H9 (cell line): ENCODE measurements at regions not wholly inside any gene's neighbourhood (a gene's known extent, or its start where the extent isn't known, plus 50 kb on each side); places are given as distances from the start of the nearest gene placed in this dataset.

ENCODE experiments used
- DNase-seq: peaks from one replicate; pipeline ENCODE4 v3.0.0-alpha.2; 2017
- H2AFZ ChIP-seq: one replicate; pipeline ENCODE4 v1.6.1; 2013; ENCODE audit warnings: mild to moderate bottlenecking, low read length, control low read depth, moderate library complexity
- H2AK5ac ChIP-seq: 2 replicates; pipeline ENCODE4 v1.6.1; 2013; ENCODE audit warnings: low read length, control low read depth, mixed read lengths; ENCODE audit not compliant: insufficient read length
- H2BK120ac ChIP-seq: one replicate; pipeline ENCODE4 v1.6.1; 2013; ENCODE audit warnings: low read depth, mild to moderate bottlenecking, low read length, control low read depth, inconsistent platforms; ENCODE audit not compliant: poor library complexity, severe bottlenecking
- H2BK12ac ChIP-seq: 2 replicates; pipeline ENCODE4 v1.6.1; 2013; ENCODE audit warnings: low read length, control low read depth, mixed read lengths, low read depth; ENCODE audit not compliant: insufficient read length
- H2BK15ac ChIP-seq: 2 replicates; pipeline ENCODE4 v1.6.1; 2013; ENCODE audit warnings: low read depth, low read length, control low read depth
- H2BK20ac ChIP-seq: one replicate; pipeline ENCODE4 v1.6.1; 2013; ENCODE audit warnings: low read depth, mild to moderate bottlenecking, low read length, control low read depth, inconsistent platforms; ENCODE audit not compliant: poor library complexity, severe bottlenecking
- H2BK5ac ChIP-seq: 2 replicates; pipeline ENCODE4 v1.6.1; 2013; ENCODE audit warnings: low read length, control low read depth, mixed read lengths; ENCODE audit not compliant: insufficient read length
- H3K14ac ChIP-seq: 2 replicates; pipeline ENCODE4 v1.6.1; 2013; ENCODE audit warnings: low read length, control low read depth; ENCODE audit not compliant: insufficient read depth
- H3K18ac ChIP-seq: 2 replicates; pipeline ENCODE4 v1.6.1; 2013; ENCODE audit warnings: low read depth, mild to moderate bottlenecking, mixed read lengths, low read length, control low read depth; ENCODE audit not compliant: insufficient read length
- H3K23ac ChIP-seq: 2 replicates; pipeline ENCODE4 v1.6.1; 2013; ENCODE audit warnings: low read length, control low read depth, mixed read lengths, low read depth; ENCODE audit not compliant: insufficient read length
- H3K23me2 ChIP-seq: 2 replicates; pipeline ENCODE4 v1.6.1; 2013; ENCODE audit warnings: low read depth, mild to moderate bottlenecking, mixed read lengths, low read length, control low read depth; ENCODE audit not compliant: insufficient read length, poor library complexity, severe bottlenecking
- H3K27ac ChIP-seq: 2 replicates; pipeline ENCODE4 v1.5.1; 2013; ENCODE audit warnings: low read length, control low read depth, mixed read lengths, low read depth; ENCODE audit not compliant: insufficient read length
- H3K27me3 ChIP-seq: 2 replicates; pipeline ENCODE4 v1.6.1; 2013; ENCODE audit warnings: low read length, control low read depth, inconsistent platforms; ENCODE audit not compliant: insufficient read depth
- H3K4ac ChIP-seq: 2 replicates; pipeline ENCODE4 v1.6.1; 2013; ENCODE audit warnings: low read depth, mild to moderate bottlenecking, control low read depth, inconsistent platforms, low read length, moderate library complexity
- H3K4me1 ChIP-seq: 2 replicates; pipeline ENCODE4 v1.6.1; 2013; ENCODE audit warnings: low read length, control low read depth, inconsistent platforms; ENCODE audit not compliant: insufficient read depth
- H3K4me2 ChIP-seq: 2 replicates; pipeline ENCODE4 v1.6.1; 2013; ENCODE audit warnings: low read length, control low read depth, mixed read lengths; ENCODE audit not compliant: insufficient read length, insufficient read depth
- H3K56ac ChIP-seq: 2 replicates; pipeline ENCODE4 v1.6.1; 2013; ENCODE audit warnings: low read depth, mild to moderate bottlenecking, mixed read lengths, low read length, control low read depth; ENCODE audit not compliant: insufficient read length
- H3K79me1 ChIP-seq: 2 replicates; pipeline ENCODE4 v1.6.1; 2013; ENCODE audit warnings: low read depth, mild to moderate bottlenecking, moderate library complexity, low read length, control low read depth, inconsistent platforms; ENCODE audit not compliant: insufficient read depth, poor library complexity, severe bottlenecking
- H3K79me2 ChIP-seq: 2 replicates; pipeline ENCODE4 v1.6.1; 2013; ENCODE audit warnings: low read length, control low read depth, inconsistent platforms; ENCODE audit not compliant: insufficient read depth
- H3K9ac ChIP-seq: 2 replicates; pipeline ENCODE4 v1.6.1; 2013; ENCODE audit warnings: low read length, control low read depth, mixed read lengths; ENCODE audit not compliant: insufficient read length; ENCODE audit errors: extremely low read depth
- H3K9me3 ChIP-seq: one replicate; pipeline ENCODE4 v1.6.1; 2013; ENCODE audit warnings: low read depth, low read length, inconsistent platforms; ENCODE audit not compliant: control insufficient read depth
- H3T11ph ChIP-seq: one replicate; pipeline ENCODE4 v1.6.1; 2013; ENCODE audit warnings: mild to moderate bottlenecking, low read length, control low read depth, inconsistent platforms
- H4K20me1 ChIP-seq: one replicate; pipeline ENCODE4 v1.6.1; 2013; ENCODE audit not compliant: control insufficient read depth, insufficient read length, insufficient read depth
- H4K5ac ChIP-seq: 2 replicates; pipeline ENCODE4 v1.6.1; 2013; ENCODE audit warnings: low read depth, mild to moderate bottlenecking, mixed read lengths, low read length, control low read depth; ENCODE audit not compliant: insufficient read length
- H4K8ac ChIP-seq: replicated peaks from 2 replicates; pipeline ENCODE4 v1.6.1; 2013; ENCODE audit warnings: low read length, control low read depth, mixed read lengths, low read depth; ENCODE audit not compliant: insufficient read length
- H4K91ac ChIP-seq: 2 replicates; pipeline ENCODE4 v1.6.1; 2013; ENCODE audit warnings: low read depth, mild to moderate bottlenecking, moderate library complexity, mixed read lengths, low read length, control low read depth; ENCODE audit not compliant: insufficient read length
- H3K27ac Mint-ChIP-seq, 3 experiments: 2 replicates in 2 of 3; 3 replicates in 1 of 3; pipeline ENCODE4 v1.8.0; 2020 to 2021; ENCODE audit warnings: mixed read lengths in 3 of 3, mild to moderate bottlenecking in 1 of 3, moderate library complexity in 1 of 3
- H3K27me3 Mint-ChIP-seq: 2 replicates; pipeline ENCODE4 v1.8.0; 2021; ENCODE audit warnings: low read depth, mild to moderate bottlenecking, moderate library complexity, mixed read lengths
- H3K36me3 Mint-ChIP-seq, 3 experiments: 2 replicates in 2 of 3; 3 replicates in 1 of 3; pipeline ENCODE4 v1.8.0; 2020 to 2021; ENCODE audit warnings: low read depth in 3 of 3, mixed read lengths in 3 of 3; ENCODE audit not compliant: insufficient read depth in 1 of 3
- H3K4me1 Mint-ChIP-seq, 2 experiments: 2 replicates each; pipeline ENCODE4 v1.8.0; 2020; ENCODE audit warnings: mixed read lengths in 2 of 2
- H3K4me3 Mint-ChIP-seq, 2 experiments: 2 replicates in 1 of 2; 3 replicates in 1 of 2; pipeline ENCODE4 v1.8.0; 2020 to 2021; ENCODE audit warnings: mild to moderate bottlenecking in 2 of 2, mixed read lengths in 2 of 2, moderate library complexity in 1 of 2
- H3K9me3 Mint-ChIP-seq, 2 experiments: 2 replicates in 1 of 2; 3 replicates in 1 of 2; pipeline ENCODE4 v1.8.0; 2020; ENCODE audit warnings: mild to moderate bottlenecking in 2 of 2, mixed read lengths in 2 of 2, moderate library complexity in 1 of 2
- WGBS: extraction: QIAGEN DNeasy Blood & Tissue Kit; methylation state at CpG from one replicate; pipeline ENCODE4 v1.1.7; 2013; ENCODE audit warnings: missing lambda C conversion rate, low lambda C conversion rate, mixed read lengths; ENCODE audit not compliant: insufficient read length; ENCODE audit errors: extremely low coverage; 5-methylcytosine and 5-hydroxymethylcytosine counted together
- TF ChIP-seq, protein P1 (sequence below): fragments of 200-600 bp; sonication (generic); conservative IDR thresholded peaks from 3 replicates; pipeline ENCODE4 v1.8.0; 2021; ENCODE audit warnings: antibody characterized with exemption, mild to moderate bottlenecking

DNA sequence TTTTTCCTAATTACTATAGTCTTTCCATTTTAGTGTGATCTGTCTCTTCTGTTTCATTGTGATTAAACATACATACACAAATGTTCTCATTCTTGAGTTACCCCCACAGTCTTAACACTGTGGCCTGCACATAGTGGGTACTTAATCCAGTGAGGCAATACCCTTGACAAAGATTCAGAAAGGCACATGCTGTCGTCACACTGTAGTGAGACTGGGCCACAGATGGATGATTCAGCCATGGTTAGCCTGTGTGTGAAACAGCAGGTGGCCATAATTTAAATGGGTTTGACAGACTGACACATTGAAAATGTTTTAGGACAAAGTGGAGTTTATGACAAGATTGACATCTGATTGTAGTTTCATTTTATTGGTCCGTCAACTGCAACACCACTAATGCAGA, 313.1 kb downstream of the C11orf87 start:
- Histone ChIP-seq H4K5ac (no peak overlapping the region), H3K23me2 (no peaks in the 10 kb centered on the region), H3T11ph (no peak overlapping the region), H3K9me3 (no peaks in the 10 kb centered on the region), H2BK120ac (no peak overlapping the region), H3K14ac (no peak overlapping the region), H3K4me1 (no peaks in the 10 kb centered on the region; the same call in 1 of the 2 replicates), H4K8ac (no peak overlapping the region), H3K4ac (no peak overlapping the region), H3K18ac (no peak overlapping the region), H4K20me1 (no peaks in the 10 kb centered on the region), H3K27me3 (no peaks in the 10 kb centered on the region), H2BK15ac (no peak overlapping the region), H3K27ac (no peak overlapping the region), H3K56ac (no peak overlapping the region), H4K91ac (no peak overlapping the region), H2BK12ac (no peak overlapping the region), H2BK5ac (no peak overlapping the region), H3K4me2 (no peak overlapping the region), H3K9ac (no peak overlapping the region), H3K79me1 (no peaks in the 10 kb centered on the region), H2BK20ac (no peak overlapping the region), H2AK5ac (no peak overlapping the region), H3K23ac (no peak overlapping the region), H3K79me2 (no peaks in the 10 kb centered on the region), H2AFZ (no peak overlapping the region)
- DNase-seq = no peak
- Mint-ChIP-seq H3K27me3 (no peaks in the 10 kb centered on the region), H3K36me3 (no peaks in the 10 kb centered on the region), H3K27ac (no peak overlapping the region), H3K4me1 (no peaks in the 10 kb centered on the region; a peak in 1 of 4 replicates), H3K9me3 (no peaks in the 10 kb centered on the region), H3K4me3 (no peak overlapping the region)
- TF ChIP-seq, protein P1, sequence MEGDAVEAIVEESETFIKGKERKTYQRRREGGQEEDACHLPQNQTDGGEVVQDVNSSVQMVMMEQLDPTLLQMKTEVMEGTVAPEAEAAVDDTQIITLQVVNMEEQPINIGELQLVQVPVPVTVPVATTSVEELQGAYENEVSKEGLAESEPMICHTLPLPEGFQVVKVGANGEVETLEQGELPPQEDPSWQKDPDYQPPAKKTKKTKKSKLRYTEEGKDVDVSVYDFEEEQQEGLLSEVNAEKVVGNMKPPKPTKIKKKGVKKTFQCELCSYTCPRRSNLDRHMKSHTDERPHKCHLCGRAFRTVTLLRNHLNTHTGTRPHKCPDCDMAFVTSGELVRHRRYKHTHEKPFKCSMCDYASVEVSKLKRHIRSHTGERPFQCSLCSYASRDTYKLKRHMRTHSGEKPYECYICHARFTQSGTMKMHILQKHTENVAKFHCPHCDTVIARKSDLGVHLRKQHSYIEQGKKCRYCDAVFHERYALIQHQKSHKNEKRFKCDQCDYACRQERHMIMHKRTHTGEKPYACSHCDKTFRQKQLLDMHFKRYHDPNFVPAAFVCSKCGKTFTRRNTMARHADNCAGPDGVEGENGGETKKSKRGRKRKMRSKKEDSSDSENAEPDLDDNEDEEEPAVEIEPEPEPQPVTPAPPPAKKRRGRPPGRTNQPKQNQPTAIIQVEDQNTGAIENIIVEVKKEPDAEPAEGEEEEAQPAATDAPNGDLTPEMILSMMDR = no peak
- WGBS = no CpG with 5 or more reads among the region's 2 CpGs
